Activated B cell treated with CpG ODN at 0.5 μM for 24 hours (primary cell): ENCODE measurements at regions not wholly inside any gene's neighbourhood (a gene's known extent, or its start where the extent isn't known, plus 50 kb on each side); places are given as distances from the start of the nearest gene placed in this dataset.

ENCODE experiments used
- ATAC-seq: fragments of 200-7000 bp; cut with Tn5 transposase; one replicate; pipeline ENCODE4 v1.10.0; 2021; ENCODE audit warnings: low read depth, mild to moderate bottlenecking, moderate library complexity
- CTCF ChIA-PET: fragments of 350-600 bp; sonication (Branson Sonifier 250); formaldehyde crosslinking; loops from one replicate; lab custom pipeline; 2021; ENCODE audit warnings: antibody characterized with exemption; lab: Charles Lee
- POLR2A ChIA-PET: fragments of 350-600 bp; sonication (Branson Sonifier 250); formaldehyde crosslinking; loops from one replicate; lab custom pipeline; 2021; ENCODE audit warnings: antibody characterized with exemption; lab: Charles Lee
- DNase-seq: peaks from one replicate; pipeline ENCODE4 v3.0.0; 2022
- H3K27ac Mint-ChIP-seq: one replicate; pipeline ENCODE4 v1.8.0; 2020; ENCODE audit warnings: mixed read lengths
- H3K27me3 Mint-ChIP-seq: one replicate; pipeline ENCODE4 v1.8.0; 2021; ENCODE audit warnings: mixed read lengths
- H3K36me3 Mint-ChIP-seq: one replicate; pipeline ENCODE4 v1.8.0; 2021; ENCODE audit warnings: low read depth, mixed read lengths
- H3K4me1 Mint-ChIP-seq: one replicate; pipeline ENCODE4 v1.8.0; 2021; ENCODE audit warnings: mixed read lengths
- H3K4me3 Mint-ChIP-seq: one replicate; pipeline ENCODE4 v1.8.0; 2020; ENCODE audit warnings: mild to moderate bottlenecking, mixed read lengths
- H3K9me3 Mint-ChIP-seq: one replicate; pipeline ENCODE4 v1.8.0; 2020; ENCODE audit warnings: mixed read lengths
- CTCF ChIP-seq: fragments of 200-600 bp; IDR thresholded peaks from one replicate; pipeline ENCODE4 v1.8.0; 2022; ENCODE audit warnings: antibody characterized with exemption, mild to moderate bottlenecking
- intact Hi-C: fragments of 100-400 bp; cut with micrococcal nuclease; formaldehyde crosslinking; loops from one replicate; pipeline ENCODE4 v1.15.1; 2024

- H3K27me3 Mint-ChIP-seq, result peaks cover 31% of the 10 kb centered on the region
- intact Hi-C loops, result no loop called here
- no peaks in the 10 kb centered on the region for H3K36me3 Mint-ChIP-seq
- ATAC-seq, result no peak
- H3K4me1 Mint-ChIP-seq, result no peaks in the 10 kb centered on the region
- no peak for DNase-seq
- H3K4me3 Mint-ChIP-seq, result no peak overlapping the region
- CTCF ChIA-PET, result no interaction called here
- peaks cover 12% of the 10 kb centered on the region for H3K9me3 Mint-ChIP-seq
- TF ChIP-seq CTCF, result no peak
- H3K27ac Mint-ChIP-seq, result no peak overlapping the region
- POLR2A ChIA-PET, result no interaction called here
Observed at GRCh38 chr2:74735009-74735408, 81.0 kb downstream of the SEMA4F start.

GRCh38 chr2:74735564-74735963, 81.5 kb downstream of the SEMA4F start:
- ATAC-seq (no peak), DNase-seq (no peak)
- H3K4me3 Mint-ChIP-seq, result no peak overlapping the region
- no peaks in the 10 kb centered on the region for H3K36me3 Mint-ChIP-seq
- no peak overlapping the region for H3K27ac Mint-ChIP-seq
- intact Hi-C loops, result no loop called here
- peaks cover 9% of the 10 kb centered on the region for H3K9me3 Mint-ChIP-seq
- ChIA-PET POLR2A (no interaction called here), CTCF (no interaction called here)
- no peaks in the 10 kb centered on the region for H3K4me1 Mint-ChIP-seq
- no peak for TF ChIP-seq CTCF
- H3K27me3 Mint-ChIP-seq, result peaks cover 27% of the 10 kb centered on the region

- H3K27ac Mint-ChIP-seq, result no peak overlapping the region
Observed at GRCh38 chr2:74736589-74736988, 82.5 kb downstream of the SEMA4F start.

GRCh38 chr2:74738586-74738985, 84.5 kb downstream of the SEMA4F start:
- H3K27ac Mint-ChIP-seq, result no peak overlapping the region
- no peak for ATAC-seq
- DNase-seq, result no peak
- H3K36me3 Mint-ChIP-seq, result no peaks in the 10 kb centered on the region
- peaks cover 20% of the 10 kb centered on the region for H3K27me3 Mint-ChIP-seq
- H3K4me3 Mint-ChIP-seq, result no peak overlapping the region
- TF ChIP-seq CTCF, result no peak
- intact Hi-C loops, result no loop called here
- ChIA-PET POLR2A (no interaction called here), CTCF (no interaction called here)
- H3K4me1 Mint-ChIP-seq, result no peaks in the 10 kb centered on the region
- peaks cover 9% of the 10 kb centered on the region for H3K9me3 Mint-ChIP-seq

More at GRCh38 chr2:74736589-74736988, 82.5 kb downstream of the SEMA4F start:
- no peak for ATAC-seq
- no peak for TF ChIP-seq CTCF
- intact Hi-C loops, result no loop called here
- H3K9me3 Mint-ChIP-seq, result peaks cover 9% of the 10 kb centered on the region
- H3K27me3 Mint-ChIP-seq, result peaks cover 24% of the 10 kb centered on the region
- no peak for DNase-seq
- no peaks in the 10 kb centered on the region for H3K36me3 Mint-ChIP-seq
- POLR2A ChIA-PET, result no interaction called here
- H3K4me3 Mint-ChIP-seq, result no peak overlapping the region
- CTCF ChIA-PET, result no interaction called here
- H3K4me1 Mint-ChIP-seq, result no peaks in the 10 kb centered on the region

GRCh38 chr2:74739129-74739528, 85.1 kb downstream of the SEMA4F start:
- Mint-ChIP-seq H3K9me3 (peaks cover 9% of the 10 kb centered on the region), H3K27ac (no peak overlapping the region), H3K4me3 (no peak overlapping the region), H3K4me1 (no peaks in the 10 kb centered on the region), H3K27me3 (peaks cover 17% of the 10 kb centered on the region), H3K36me3 (no peaks in the 10 kb centered on the region)
- POLR2A ChIA-PET, result no interaction called here
- CTCF ChIA-PET, result no interaction called here
- no peak for ATAC-seq
- TF ChIP-seq CTCF, result no peak
- no peak for DNase-seq
- intact Hi-C loops, result no loop called here
